GM19023 (cell line): ENCODE measurements at regions not wholly inside any gene's neighbourhood (a gene's known extent, or its start where the extent isn't known, plus 50 kb on each side); places are given as distances from the start of the nearest gene placed in this dataset.
"Not testable (repeated sequence)": the region's sequence is repeated elsewhere in the genome, so short reads cannot be mapped to it uniquely, and the experiment has no call there.

ENCODE experiments used
- ATAC-seq: cut with Tn5 transposase; IDR thresholded peaks from one replicate; pipeline ENCODE4 v1.9.1; 2021; ENCODE audit warnings: mild to moderate bottlenecking, moderate library complexity; ENCODE audit not compliant: unreplicated experiment

DNA sequence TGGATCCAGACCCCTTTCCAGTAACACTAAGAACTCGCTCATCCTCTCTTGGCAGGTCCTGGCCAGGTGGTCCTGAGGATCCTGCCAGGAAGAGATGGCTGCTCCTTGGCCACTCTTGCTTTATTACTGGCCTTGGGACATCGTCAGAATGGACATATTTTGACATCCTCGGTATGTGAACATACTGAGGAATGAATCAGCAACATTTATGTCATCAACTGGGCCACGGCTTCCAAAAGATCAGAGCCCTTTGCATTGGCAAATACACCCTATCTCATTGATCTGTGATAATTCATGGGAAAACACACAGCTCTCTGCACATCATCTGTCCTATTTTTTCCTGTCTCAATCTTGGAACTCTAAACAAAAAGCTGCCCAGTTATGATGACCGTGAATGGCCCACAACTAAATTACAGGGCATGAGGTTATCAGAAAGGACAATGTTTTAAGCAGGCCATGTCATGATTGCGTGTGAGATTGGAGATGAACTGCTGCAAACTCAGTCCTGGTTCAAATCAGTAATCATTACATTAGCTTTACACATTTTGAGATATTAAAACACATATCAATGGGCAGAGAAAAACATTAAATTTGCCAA is 1325.8 kb downstream of the AACS start:
- no peak for ATAC-seq

DNA sequence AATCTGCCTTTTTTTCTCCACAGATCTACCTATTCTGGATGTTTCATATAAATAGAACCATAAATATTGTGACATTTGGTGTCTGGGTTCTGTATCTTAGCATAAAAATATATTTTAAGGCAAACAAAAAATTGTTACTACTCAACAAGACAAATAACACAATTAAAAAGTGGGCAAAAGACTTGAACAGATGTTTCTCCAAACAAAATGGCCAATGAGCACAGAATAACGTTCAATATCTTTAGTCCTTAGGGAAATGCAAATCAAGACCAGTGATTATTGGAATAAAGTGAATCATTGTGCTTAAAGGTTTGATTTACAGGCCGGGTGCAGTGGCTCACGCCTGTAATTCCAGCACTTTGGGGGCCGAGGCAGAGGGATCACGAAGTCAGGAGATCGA is 1331.3 kb downstream of the AACS start:
- no peak for ATAC-seq

DNA sequence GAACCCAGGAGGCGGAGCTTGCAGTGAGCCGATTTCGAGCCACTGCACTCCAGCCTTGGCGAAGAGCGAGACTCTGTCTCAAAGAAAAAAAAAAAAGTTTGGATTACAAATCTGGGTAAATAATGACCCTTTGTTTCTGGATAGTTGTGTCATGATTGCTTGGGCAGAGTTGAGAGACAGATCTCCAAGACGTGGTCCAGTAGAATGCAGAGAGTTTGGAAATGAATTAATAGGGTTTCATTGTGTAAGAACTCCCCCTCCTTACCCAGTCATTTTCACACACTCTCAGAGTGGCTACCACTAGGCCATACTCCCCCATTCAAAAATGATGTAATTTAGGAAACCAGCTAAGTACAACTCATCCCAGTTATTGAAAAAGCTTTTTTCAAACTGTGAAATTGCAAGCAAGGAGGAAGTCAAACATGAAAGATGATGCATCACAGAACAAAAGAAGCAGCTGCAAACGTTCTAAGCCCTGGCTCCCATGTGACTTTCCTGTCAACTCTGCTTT is 1331.9 kb downstream of the AACS start:
- ATAC-seq = no peak

DNA sequence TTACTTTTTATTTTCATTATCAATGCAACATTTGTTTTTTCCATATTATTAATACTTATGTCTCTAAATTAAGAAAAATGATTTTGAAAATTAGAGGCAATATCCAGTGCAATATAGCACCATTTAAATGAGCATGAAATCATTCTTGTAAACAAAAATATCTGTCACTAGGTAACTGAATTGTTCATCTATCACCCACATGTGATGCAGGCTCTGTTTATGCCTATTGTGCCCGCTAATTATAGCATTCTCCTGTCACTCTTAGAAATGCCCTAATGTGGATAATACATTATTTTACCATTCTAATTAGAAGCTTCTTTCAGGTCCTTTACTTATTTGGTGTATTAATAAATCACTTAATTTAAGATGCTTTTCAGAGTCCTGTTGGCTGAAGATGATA is 1332.4 kb downstream of the AACS start:
- no peak for ATAC-seq

DNA sequence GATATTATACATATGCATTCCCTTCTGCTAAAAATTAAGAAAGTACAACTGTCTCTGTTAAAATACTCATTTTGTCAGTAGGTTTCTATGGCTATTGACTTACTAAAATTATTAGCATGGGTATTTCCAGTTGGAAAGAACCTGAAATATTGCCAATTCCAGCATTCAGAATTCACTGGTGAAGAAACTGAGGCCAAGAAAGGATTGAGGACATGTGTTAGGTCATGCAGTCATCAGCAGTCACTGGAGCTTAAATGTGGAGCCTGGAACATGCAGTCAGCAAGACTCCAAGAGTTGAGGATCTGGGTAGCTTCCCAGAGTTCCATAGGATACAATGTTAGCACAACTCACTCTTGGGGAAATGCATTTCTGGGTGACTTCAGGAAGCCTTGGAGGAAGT is 1335.6 kb downstream of the AACS start:
- ATAC-seq = no peak

DNA sequence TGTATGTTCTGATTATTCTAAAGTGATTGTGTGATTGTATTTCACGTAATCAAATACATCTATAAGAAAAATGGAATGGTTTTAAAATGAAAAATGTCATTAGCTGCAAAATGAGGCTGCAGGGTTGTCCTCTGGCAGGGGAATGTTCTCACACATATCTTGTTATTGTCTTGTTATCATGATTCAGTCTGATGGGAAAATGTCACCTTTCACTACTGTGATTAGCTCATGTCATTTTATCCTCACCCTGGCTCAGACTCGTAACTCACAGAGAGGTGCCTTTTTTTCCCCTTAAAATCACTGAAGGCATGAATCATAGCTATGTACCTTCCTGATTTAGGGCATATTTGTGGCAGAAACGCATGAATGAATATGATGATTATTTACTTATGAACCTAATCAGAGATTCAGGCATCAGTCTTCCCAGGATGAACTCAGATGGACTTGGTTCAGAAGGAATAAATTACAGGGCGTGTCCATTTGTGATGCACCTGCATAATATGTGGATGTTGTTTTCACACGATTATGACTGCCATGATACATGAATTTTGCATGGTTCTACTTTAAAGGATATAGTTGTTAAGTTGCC is 1339.2 kb downstream of the AACS start:
- no peak for ATAC-seq

DNA sequence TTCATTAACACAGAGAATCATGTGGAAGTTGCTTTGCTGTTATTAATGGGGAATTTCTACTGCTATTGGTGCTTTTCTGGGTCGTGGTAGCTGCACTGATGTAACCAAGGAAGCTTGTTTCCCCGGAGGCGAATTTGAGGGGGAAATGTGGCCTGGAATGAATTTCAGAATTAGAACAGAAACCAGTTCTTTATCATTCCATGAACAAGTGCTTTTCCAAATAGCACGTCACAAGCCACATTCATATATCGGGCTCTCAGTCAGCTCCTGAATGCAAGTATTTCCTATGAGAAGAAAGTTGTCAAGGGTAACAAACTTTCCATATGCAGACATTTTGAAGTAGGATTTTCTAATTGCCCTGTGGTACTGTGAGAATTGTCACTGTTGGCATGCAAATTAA is 1353.2 kb downstream of the AACS start:
- ATAC-seq = no peak

DNA sequence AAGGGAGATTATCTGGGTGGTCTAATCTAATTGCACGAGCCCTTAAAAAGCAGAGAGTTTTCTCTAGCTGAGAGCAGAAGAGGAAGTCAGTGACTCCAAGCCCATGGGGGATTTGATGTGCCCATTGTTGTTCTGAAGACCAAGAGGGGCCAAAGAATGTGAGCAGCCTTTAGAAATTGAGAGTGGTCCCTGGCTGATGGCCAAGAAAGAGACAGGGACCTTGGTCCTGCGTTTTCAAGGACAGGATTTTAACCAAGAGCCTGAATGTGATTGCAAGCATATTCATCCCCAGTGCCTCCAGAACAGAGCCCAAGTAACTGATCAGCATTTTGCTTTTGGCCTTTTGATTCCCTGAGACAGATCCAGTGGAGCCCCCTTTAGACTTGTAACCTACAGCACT is 1353.9 kb downstream of the AACS start:
- no peak for ATAC-seq

DNA sequence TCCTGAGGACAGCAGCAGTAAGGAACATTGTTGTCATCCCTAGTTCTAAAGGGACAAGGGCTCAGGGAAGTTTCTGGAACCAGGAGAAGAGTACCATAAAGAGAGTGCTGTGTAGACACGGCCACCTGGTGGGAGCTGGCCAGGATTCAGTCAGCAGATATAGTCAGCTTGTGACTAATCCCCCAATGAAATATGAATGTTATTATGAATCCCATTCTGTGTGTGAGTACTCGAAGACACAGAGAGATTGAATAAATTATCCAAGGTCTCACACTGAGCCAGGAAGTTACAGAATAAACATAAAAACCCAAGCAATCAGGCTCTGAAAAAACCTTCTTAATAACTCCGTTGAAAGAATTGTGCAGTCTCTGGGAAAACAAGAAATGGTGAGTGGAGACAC is 1359.5 kb downstream of the AACS start:
- ATAC-seq = no peak

DNA sequence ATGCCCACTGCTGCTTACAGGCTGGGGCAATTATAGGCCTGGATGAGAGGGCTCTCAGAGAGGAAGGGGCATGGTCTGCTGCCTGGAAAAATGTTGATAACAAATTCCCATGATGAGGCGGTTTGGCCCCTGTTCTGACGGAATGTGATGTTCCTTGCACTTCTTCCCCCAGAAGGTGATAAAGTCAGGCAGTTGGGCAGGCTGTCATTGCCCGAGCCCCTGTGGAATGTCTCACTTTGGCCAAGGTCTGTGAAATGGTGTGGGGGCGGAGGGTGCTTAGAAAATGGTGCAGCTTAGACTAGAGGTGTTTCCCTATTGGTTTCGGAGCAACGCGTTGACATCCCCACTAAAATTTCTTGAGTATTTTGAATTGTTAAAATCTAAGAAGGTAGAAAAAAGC is 1360.0 kb downstream of the AACS start:
- ATAC-seq = no peak

DNA sequence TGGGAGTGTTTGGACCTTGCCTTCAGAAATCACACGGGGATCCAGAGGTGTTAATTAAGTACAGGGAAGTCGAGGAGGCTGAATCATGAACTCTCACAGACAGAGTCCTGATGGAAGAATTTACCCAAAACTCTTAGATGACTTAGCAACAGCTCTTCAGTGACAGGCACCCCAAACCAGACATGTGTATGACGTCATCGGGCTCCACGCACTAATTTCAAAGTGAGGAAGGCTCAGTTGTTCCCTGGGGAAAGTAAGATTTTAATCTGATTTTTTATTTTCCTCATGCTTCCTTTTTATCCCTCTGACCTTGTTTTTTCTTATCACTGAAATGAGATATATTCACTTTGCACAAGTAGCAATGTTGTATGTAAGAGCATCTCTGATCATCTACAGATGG is 1363.5 kb downstream of the AACS start:
- no peak for ATAC-seq

DNA sequence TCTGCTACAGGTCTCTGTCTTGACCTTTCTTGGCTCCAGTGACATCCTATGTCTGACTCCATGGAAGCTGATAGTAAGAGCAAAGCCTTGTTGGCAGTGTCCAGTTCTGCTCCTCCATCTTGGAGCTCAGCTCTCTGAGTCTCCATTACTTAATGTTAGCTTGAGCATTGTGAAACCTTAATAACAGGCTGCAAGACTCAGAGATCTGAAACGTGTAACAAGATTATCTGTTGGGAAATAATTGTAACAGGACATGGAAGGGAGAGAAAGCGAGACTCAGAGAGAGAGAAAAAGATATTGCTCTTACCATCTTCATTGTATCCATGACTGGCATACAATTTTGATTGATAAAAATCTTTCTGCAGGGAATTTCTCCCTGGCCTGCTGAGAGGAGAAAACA is 1365.7 kb downstream of the AACS start:
- ATAC-seq = no peak

DNA sequence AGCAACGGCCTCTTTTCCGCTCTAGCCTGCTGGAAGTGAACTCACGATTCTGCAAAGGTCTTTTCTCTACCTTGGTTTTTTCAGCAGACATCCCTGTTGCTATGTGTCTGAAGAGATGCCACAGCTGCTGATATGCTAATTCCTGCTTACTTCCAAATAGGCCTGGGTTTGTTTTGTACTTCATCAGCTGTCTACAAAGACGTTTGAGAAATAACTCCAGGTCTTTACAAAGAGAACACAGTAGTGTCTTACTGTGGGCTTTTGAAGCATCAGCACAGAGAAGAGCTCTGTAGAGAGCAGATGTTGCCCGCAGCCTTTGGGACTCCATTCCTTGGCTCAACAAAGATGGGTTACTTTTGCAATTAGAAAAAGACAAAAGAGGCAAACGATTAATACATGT is 1366.5 kb downstream of the AACS start:
- no peak for ATAC-seq

DNA sequence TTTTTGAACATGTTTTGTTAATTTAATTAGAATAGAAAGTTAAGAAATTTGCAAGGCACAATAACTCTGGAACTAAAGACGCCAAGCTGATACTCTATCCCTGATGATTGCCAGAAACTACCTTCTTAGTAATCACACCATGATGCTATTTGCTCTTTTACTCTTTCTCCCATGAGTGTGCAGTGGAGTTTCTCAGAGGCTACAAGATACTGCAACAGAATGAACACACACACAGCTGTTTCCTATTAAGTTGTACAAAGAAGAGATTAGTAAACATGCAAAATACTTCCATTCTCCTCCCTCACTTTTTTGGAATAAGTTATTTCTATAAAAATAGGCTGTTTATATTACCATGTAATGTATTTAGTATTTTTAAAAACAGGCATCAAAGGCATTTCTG is 1367.5 kb downstream of the AACS start:
- ATAC-seq = no peak

DNA sequence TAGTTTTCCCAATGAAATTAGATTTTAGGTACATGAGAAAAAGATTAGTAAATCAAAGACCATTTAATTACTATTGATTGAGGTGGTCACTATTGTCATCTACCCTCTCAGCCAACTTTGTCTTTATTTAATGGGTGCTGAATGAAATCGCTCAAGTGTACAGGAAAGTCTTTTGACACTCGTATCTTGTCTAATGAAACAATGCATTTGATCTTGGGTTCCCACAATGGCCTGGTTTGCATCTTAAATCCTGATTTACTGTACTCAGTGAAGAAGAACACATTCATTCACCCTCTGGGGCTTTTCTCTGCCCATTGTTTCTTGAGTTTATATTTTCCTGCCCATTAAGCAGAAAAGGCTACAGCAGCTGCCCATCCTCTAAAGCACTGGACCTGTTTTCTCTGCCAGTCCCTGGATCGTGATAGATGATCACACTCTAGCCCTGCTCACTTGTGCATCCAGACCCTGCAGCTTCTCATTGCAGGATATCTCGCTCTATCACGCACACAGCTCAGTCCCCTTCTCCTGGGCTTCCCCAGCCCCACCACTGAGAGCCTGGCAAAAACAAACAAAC is 1369.3 kb downstream of the AACS start:
- ATAC-seq = no peak

DNA sequence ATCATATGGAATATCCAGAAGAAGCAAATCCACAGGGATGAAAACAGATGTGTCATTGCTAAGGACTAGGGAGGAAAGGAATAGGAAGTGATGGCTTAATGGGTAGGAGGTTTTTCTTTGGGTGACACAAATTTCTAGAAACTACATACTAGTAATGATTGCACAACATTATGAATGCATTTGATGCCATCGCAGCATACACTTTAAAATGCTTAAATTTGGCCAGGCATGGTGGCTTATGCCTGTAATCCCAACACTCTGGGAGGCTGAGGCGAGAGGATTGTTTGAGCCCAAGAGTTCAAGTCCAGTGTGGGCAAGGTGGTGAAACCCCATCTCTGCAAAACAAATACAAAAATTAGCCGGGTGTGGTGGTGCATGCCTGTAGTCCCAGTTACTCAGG is 1370.8 kb downstream of the AACS start:
- no peak for ATAC-seq

DNA sequence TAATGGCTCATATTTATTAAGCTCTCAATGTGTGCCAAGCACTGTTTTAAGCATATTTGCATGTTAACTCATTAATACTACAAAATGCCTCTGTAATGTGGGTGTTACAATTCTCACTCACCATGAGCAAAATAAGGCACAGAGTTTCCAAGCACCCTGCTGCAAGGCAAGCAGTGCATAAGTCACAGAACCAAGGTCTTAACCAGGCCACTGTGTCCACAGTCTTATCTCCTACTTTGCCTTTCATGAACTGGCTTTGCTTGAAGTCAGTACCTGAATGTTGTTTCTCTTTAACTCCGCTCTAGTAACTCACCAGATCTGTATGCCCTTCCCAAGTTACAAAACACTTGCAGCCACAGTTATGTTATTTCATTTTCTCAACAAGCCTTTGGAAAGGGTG is 1372.7 kb downstream of the AACS start:
- no peak for ATAC-seq

DNA sequence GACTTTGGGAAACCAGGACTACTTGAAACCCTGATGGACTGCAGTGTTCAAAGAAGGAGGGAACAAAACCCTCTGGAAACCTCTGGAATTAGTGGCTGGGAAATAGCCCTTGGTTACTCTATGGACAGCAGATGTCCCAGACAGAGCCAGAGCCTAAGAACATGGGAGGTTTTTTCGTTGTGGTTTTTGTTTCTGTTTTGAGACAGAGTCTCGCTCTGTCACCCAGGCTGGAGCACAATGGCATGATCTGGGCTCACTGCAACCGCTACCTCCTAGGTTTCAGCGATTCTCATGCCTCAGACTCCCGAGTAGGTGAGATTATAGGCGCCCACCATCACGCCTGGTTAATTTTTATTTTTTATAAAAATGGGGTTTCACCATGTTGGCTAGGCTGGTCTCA is 1378.7 kb downstream of the AACS start:
- ATAC-seq = no peak

DNA sequence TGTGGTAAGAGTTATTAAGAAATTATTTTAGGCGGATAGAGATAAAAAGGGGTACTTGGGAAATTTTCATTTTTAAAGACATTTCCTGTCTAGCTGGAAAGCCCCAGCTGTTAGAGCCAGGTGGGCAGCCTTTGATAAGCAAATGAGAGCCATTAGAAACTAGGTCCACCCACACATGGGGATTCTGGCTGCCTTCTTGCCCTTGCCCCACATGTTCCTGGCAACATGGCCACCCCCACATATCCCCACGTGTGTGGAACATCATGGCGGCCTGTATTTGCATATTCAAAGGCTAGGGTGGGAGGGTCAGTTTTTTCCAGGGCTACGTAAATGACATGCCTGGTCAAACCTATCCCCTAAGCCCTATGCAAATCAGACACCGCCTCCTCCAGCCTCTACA is 1382.1 kb downstream of the AACS start:
- no peak for ATAC-seq

DNA sequence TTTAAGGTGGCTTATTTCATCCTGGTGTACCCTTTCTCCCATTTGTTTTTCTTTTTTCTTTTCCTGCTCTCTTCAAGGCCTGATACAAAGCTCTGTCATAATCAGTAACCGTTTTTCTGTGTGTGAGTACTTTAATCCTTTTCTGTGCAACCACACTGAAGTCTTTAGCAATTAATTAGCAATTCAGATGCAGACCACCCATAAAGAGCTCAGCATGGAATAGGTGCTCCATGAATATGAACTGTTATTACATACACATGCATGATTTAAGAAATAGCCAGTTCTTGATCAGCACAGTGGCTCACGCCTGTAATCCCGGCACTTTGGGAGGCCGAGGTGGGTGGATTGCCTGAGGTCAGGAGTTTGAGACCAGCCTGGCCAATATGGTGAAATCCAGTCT is 1386.6 kb downstream of the AACS start:
- no peak for ATAC-seq

DNA sequence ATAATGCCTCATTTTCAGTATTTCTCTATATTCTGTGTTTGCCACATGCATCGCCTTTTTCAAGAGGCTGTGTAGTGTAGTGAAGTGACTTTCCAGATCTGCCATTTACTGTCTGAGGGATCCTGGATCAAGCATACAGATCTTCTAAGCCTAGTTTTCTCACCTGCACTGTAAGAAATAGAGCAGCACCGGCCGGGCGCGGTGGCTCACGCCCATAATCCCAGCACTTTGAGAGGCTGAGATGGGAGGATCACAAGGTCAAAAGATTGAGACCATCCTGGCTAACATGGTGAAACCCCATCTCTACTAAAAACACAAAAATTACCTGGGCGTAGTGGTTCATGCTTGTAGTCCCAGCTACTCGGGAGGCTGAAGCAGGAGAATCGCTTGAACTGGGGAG is 1387.5 kb downstream of the AACS start:
- not testable (repeated sequence) for ATAC-seq

DNA sequence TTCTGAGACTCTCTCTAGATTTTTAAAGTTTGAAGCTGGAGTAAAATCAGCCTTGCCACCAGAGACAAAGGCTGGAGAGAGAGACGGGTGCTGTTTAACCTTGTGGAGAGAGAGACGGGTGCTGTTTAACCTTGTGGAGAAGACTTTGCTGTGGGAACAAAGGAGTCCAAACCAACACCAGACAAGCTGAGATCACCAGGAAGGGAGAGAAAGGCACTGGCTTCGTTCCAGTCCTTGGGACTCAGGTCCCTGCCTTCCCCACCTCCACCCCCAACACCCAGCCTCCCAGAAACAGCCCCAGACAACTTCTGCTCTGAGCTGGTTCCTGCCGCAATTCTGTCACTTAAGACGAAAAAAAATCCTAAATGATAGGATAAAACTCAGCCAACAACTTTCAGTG is 1389.3 kb downstream of the AACS start:
- no peak for ATAC-seq

DNA sequence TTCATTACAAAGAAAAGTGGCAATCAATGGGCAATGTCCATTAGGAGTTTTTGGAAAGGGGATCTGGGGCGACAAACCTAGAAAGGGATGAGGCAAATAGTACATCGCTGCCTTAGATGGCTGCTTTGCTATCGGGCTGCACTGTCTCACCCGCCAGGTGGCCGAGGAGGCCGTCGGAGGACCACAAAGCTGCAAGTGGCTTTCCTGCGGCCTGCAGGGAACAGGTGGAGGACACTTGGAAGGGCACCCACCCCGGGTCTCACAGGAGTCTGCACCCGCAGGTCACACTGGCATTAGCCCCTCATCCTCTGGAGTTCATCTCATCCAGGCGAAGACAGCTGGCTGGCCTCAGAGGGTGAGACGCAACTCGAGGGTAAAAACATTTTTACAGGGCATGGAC is 1392.5 kb downstream of the AACS start:
- ATAC-seq = no peak
